Adrenal gland (tissue), 9 donors: ENCODE measurements at regions not wholly inside any gene's neighbourhood (a gene's known extent, or its start where the extent isn't known, plus 50 kb on each side); places are given as distances from the start of the nearest gene placed in this dataset.

Source experiments
- DNase-seq, 7 donors: peaks; one replicate each; pipeline ENCODE4 v3.0.0-alpha.2; 2019 to 2020
- H3K27ac ChIP-seq, 5 donors: fragments of 200-600 bp; sonication (generic) in 4 of 5; 1 replicate in 3 of 5; 2 replicates in 2 of 5; pipeline versions ENCODE4 v1.5.1 to v1.8.0; 2016 to 2020; ENCODE audit warnings: mild to moderate bottlenecking in 1 of 5
- H3K27me3 ChIP-seq: fragments of 200-600 bp; 2 replicates; pipeline ENCODE4 v1.8.0; 2021
- H3K36me3 ChIP-seq, 2 donors: fragments of 200-600 bp; replicated peaks in 1 of 2; 1 replicate in 1 of 2; 2 replicates in 1 of 2; pipeline versions ENCODE4 v1.5.1 to v1.8.0; 2018 to 2022
- H3K4me1 ChIP-seq, 2 donors: fragments of 200-600 bp; replicated peaks in 1 of 2; 1 replicate in 1 of 2; 2 replicates in 1 of 2; pipeline versions ENCODE4 v1.5.1 to v1.8.0; 2018 to 2021
- H3K4me3 ChIP-seq, 4 donors: fragments of 200-600 bp; sonication (generic) in 3 of 4; one replicate each; pipeline ENCODE4 v1.5.1; 2016 to 2018
- H3K9me3 ChIP-seq, 3 donors: fragments of 200-600 bp; sonication (generic) in 1 of 3; replicated peaks in 1 of 3; 1 replicate in 2 of 3; 2 replicates in 1 of 3; pipeline versions ENCODE4 v1.5.1 to v1.8.0; 2016 to 2021
- CTCF ChIP-seq, 6 experiments: fragments of 450-650 bp in 4 of 6; fragments of 200-600 bp in 2 of 6; sonication (generic) in 1 of 6; IDR thresholded peaks; 1 replicate in 5 of 6; 2 replicates in 1 of 6; pipeline versions ENCODE4 v1.5.1 to v1.8.0; 2016 to 2021; ENCODE audit warnings: antibody characterized with exemption in 6 of 6, mild to moderate bottlenecking in 2 of 6, moderate library complexity in 1 of 6
- POLR2A ChIP-seq, 2 donors: fragments of 450-650 bp; IDR thresholded peaks; one replicate each; pipeline ENCODE4 v1.6.1; 2017; ENCODE audit warnings: antibody characterized with exemption in 2 of 2, mild to moderate bottlenecking in 2 of 2, moderate library complexity in 1 of 2
- WGBS, 4 donors: extraction: QIAGEN DNeasy Blood & Tissue Kit in 2 of 4; methylation state at CpG; one replicate each; pipeline versions ENCODE4 v1.1.5 to v1.1.7; 2013 to 2017; 5-methylcytosine and 5-hydroxymethylcytosine counted together
- intact Hi-C, 2 donors: fragments of 100-400 bp; cut with DNase I; formaldehyde crosslinking; loops; one replicate each; pipeline versions ENCODE4 v1.14.1 to v1.15.0; 2022 to 2023
- donor health status: healthy with polysubstance abuse.
- donor health status: Bipolar disorder and iron deficiency.
- donor health status: DM: yes; HTN: yes; CAD: no.
- donor health status: DM: no; HTN: no; CAD: no.
- donor health status: DM: no; HTN: no; CAD: no.

GRCh38 chr5:30808996-30809395 lies 384.5 kb upstream of the CDH6 start:
- TF ChIP-seq CTCF (IDR thresholded peaks at IDR 0.05), result no peak
- TF ChIP-seq POLR2A (IDR thresholded peaks at IDR 0.05), result no peak
- no peaks in the 10 kb centered on the region for H3K4me1 ChIP-seq
- no peaks in the 10 kb centered on the region for H3K36me3 ChIP-seq
- no peaks in the 10 kb centered on the region for H3K9me3 ChIP-seq
- DNase-seq, result no peak
- intact Hi-C loops, result no loop called here
- 33 to 55% (median 39%) methylated on average over 2 of the region's 2 CpGs for WGBS, 4 donors
- H3K27me3 ChIP-seq, result no peaks in the 10 kb centered on the region
- H3K27ac ChIP-seq, result no peak overlapping the region
- no peak overlapping the region for H3K4me3 ChIP-seq

- intact Hi-C loops, result no loop called here
- no peak for DNase-seq
- Histone ChIP-seq H3K27me3 (no peaks in the 10 kb centered on the region), H3K9me3 (no peaks in the 10 kb centered on the region), H3K36me3 (no peaks in the 10 kb centered on the region), H3K4me3 (no peak overlapping the region), H3K4me1 (no peaks in the 10 kb centered on the region), H3K27ac (no peak overlapping the region)
- WGBS, 4 donors, result 52 to 63% (median 56%) methylated on average over 7 of the region's 7 CpGs
- no peak for TF ChIP-seq POLR2A (IDR thresholded peaks at IDR 0.05)
- TF ChIP-seq CTCF (IDR thresholded peaks at IDR 0.05), result no peak
Measured at GRCh38 chr5:30804739-30805505, 388.6 kb upstream of the CDH6 start.

DNA sequence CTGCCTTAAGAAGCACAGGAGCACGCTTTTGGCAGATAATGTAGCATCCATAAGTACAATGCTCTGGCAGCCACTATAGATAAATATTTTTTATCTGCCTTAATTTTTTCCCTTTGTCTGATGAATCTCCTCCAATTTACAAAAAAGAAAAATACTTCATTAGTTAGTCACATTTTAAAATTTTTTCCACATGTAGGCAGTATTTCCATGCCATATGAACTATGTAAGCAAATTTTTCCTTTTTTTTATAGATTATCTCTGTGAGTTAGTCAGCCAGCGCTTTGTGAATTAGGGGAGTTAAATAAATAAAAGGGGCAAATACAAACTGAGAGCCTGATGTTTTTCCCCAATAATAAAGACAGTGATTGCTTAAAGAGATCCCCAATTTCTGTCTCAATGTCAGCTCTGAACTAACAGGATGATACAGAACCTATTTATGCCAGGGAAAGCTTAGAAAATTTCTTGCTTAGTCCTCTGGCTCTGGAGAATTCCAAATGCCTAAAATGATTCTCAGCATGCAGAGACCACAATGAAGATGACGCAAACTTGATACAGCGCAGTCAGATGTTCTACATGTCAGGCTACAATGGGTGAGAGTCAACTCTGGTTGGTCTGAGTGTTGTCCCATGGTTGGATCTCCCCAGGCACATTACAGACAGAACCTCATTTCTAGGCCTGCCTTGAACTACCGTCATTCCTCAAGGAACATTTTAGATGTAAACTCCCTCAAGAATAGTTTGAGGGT lies 390.4 kb upstream of the CDH6 start:
- TF ChIP-seq CTCF (IDR thresholded peaks at IDR 0.05), result no peak
- no peaks in the 10 kb centered on the region for H3K4me1 ChIP-seq
- DNase-seq, result no peak
- intact Hi-C loops, result no loop called here
- H3K27me3 ChIP-seq, result no peaks in the 10 kb centered on the region
- H3K4me3 ChIP-seq, result no peak overlapping the region
- no peaks in the 10 kb centered on the region for H3K9me3 ChIP-seq
- WGBS, 4 donors, result 73 to 83% (median 77%) methylated on average over 5 of the region's 5 CpGs
- no peaks in the 10 kb centered on the region for H3K36me3 ChIP-seq
- no peak overlapping the region for H3K27ac ChIP-seq

- no peak overlapping the region for H3K27ac ChIP-seq
- no peak overlapping the region for H3K4me3 ChIP-seq
- intact Hi-C loops, result no loop called here
- TF ChIP-seq POLR2A (IDR thresholded peaks at IDR 0.05) (no peak), CTCF (IDR thresholded peaks at IDR 0.05) (no peak)
- no peaks in the 10 kb centered on the region for H3K36me3 ChIP-seq
- no peaks in the 10 kb centered on the region for H3K9me3 ChIP-seq
- 64 to 67% (median 65%) methylated on average over 2 of the region's 2 CpGs for WGBS, 4 donors
- no peak for DNase-seq
- no peaks in the 10 kb centered on the region for H3K27me3 ChIP-seq
- no peaks in the 10 kb centered on the region for H3K4me1 ChIP-seq
Measured at GRCh38 chr5:30781643-30782042, 411.8 kb upstream of the CDH6 start.
